Right kidney (tissue), 1 donor: ENCODE measurements at regions not wholly inside any gene's neighbourhood (a gene's known extent, or its start where the extent isn't known, plus 50 kb on each side); places are given as distances from the start of the nearest gene placed in this dataset.
"Not testable (repeated sequence)": the region's sequence is repeated elsewhere in the genome, so short reads cannot be mapped to it uniquely, and the experiment has no call there.

Experiments used
- DNase-seq: peaks from one replicate; pipeline ENCODE4 v3.0.0-alpha.2; 2016

- DNase-seq, result no peak
Observed at GRCh38 chr7:85710960-85711359, 524.1 kb upstream of the SEMA3D start.

GRCh38 chr7:85708221-85708620, 521.4 kb upstream of the SEMA3D start:
- DNase-seq, result no peak

- DNase-seq, result no peak
Observed at GRCh38 chr7:85705076-85705475, 518.2 kb upstream of the SEMA3D start.

- no peak for DNase-seq
Observed at GRCh38 chr7:85703251-85704010, 516.6 kb upstream of the SEMA3D start.

- DNase-seq, result no peak
Observed at GRCh38 chr7:85702348-85702747, 515.5 kb upstream of the SEMA3D start.

- DNase-seq, result no peak
Observed at GRCh38 chr7:85699482-85699881, 512.6 kb upstream of the SEMA3D start.

- no peak for DNase-seq
Observed at GRCh38 chr7:85695533-85695932, 508.7 kb upstream of the SEMA3D start.

GRCh38 chr7:85695041-85695440, 508.2 kb upstream of the SEMA3D start:
- DNase-seq, result no peak

- no peak for DNase-seq
Observed at GRCh38 chr7:85693326-85693725, 506.5 kb upstream of the SEMA3D start.

- DNase-seq, result no peak
Observed at GRCh38 chr7:85688712-85689111, 501.9 kb upstream of the SEMA3D start.

- DNase-seq, result no peak
Observed at GRCh38 chr7:85686401-85687181, 499.7 kb upstream of the SEMA3D start.

- DNase-seq, result no peak
Observed at GRCh38 chr7:85685901-85686300, 499.0 kb upstream of the SEMA3D start.

- no peak for DNase-seq
Observed at GRCh38 chr7:85682833-85683620, 496.2 kb upstream of the SEMA3D start.

GRCh38 chr7:85681241-85681640, 494.4 kb upstream of the SEMA3D start:
- DNase-seq, result no peak

GRCh38 chr7:85675093-85675492, 488.2 kb upstream of the SEMA3D start:
- not testable (repeated sequence) for DNase-seq

- no peak for DNase-seq
Observed at GRCh38 chr7:85673876-85674275, 487.0 kb upstream of the SEMA3D start.

- no peak for DNase-seq
Observed at GRCh38 chr7:85669225-85669624, 482.4 kb upstream of the SEMA3D start.

- DNase-seq, result no peak
Observed at GRCh38 chr7:85664341-85664740, 477.5 kb upstream of the SEMA3D start.

GRCh38 chr7:85659364-85659763, 472.5 kb upstream of the SEMA3D start:
- no peak for DNase-seq

- no peak for DNase-seq
Observed at GRCh38 chr7:85655252-85655651, 468.4 kb upstream of the SEMA3D start.

GRCh38 chr7:85644272-85644671, 457.4 kb upstream of the SEMA3D start:
- no peak for DNase-seq

- no peak for DNase-seq
Observed at GRCh38 chr7:85641331-85641730, 454.5 kb upstream of the SEMA3D start.

GRCh38 chr7:85638394-85638793, 451.5 kb upstream of the SEMA3D start:
- DNase-seq, result no peak
